Transverse colon (tissue), 4 donors: ENCODE measurements at regions not wholly inside any gene's neighbourhood (a gene's known extent, or its start where the extent isn't known, plus 50 kb on each side); places are given as distances from the start of the nearest gene placed in this dataset.
"Not testable (repeated sequence)": the region's sequence is repeated elsewhere in the genome, so short reads cannot be mapped to it uniquely, and the experiment has no call there.

ENCODE experiments used
- DNase-seq: peaks from one replicate; pipeline ENCODE4 v3.0.0-alpha.2; 2019
- H3K27ac ChIP-seq, 4 donors: fragments of 200-600 bp; sonication (generic); 2 replicates each; pipeline ENCODE4 v1.5.1; 2016 to 2018; ENCODE audit warnings: inconsistent platforms in 4 of 4
- H3K27me3 ChIP-seq: fragments of 200-600 bp; sonication (generic); 2 replicates; pipeline ENCODE4 v1.5.1; 2017; ENCODE audit warnings: inconsistent platforms
- H3K36me3 ChIP-seq, 4 donors: fragments of 200-600 bp; sonication (generic); 2 replicates each; pipeline ENCODE4 v1.5.1; 2017 to 2019; ENCODE audit warnings: inconsistent platforms in 4 of 4
- H3K4me1 ChIP-seq, 4 donors: fragments of 200-600 bp; sonication (generic); 2 replicates each; pipeline ENCODE4 v1.5.1; 2017 to 2020; ENCODE audit warnings: inconsistent platforms in 4 of 4
- H3K4me3 ChIP-seq, 4 donors: fragments of 200-600 bp; sonication (generic); 1 replicate in 1 of 4; 2 replicates in 3 of 4; pipeline versions ENCODE4 v1.5.1 to v1.6.1; 2017 to 2019; ENCODE audit warnings: inconsistent platforms in 4 of 4
- H3K9me3 ChIP-seq, 2 donors: fragments of 200-600 bp; sonication (generic); 2 replicates each; pipeline ENCODE4 v1.5.1; 2017 to 2019; ENCODE audit warnings: inconsistent platforms in 2 of 2
- EP300 ChIP-seq: sonication (generic); formaldehyde crosslinking; IDR thresholded peaks from one replicate; pipeline ENCODE4 v1.6.1; 2017; ENCODE audit warnings: antibody characterized with exemption, low read depth
- POLR2A ChIP-seq: fragments of 450-650 bp; IDR thresholded peaks from one replicate; pipeline ENCODE4 v1.6.1; 2016; ENCODE audit warnings: antibody characterized with exemption, mild to moderate bottlenecking, moderate library complexity
- POLR2AphosphoS5 ChIP-seq, 3 donors: sonication (generic); formaldehyde crosslinking; IDR thresholded peaks; one replicate each; pipeline ENCODE4 v1.6.1; 2016; ENCODE audit warnings: antibody characterized with exemption in 3 of 3
- WGBS, 2 donors: methylation state at CpG; one replicate each; pipeline ENCODE4 v1.1.5; 2018; ENCODE audit warnings: low coverage in 1 of 2; 5-methylcytosine and 5-hydroxymethylcytosine counted together
- in situ Hi-C, 4 donors: fragments of 200-750 bp; cut with MboI; loops; one replicate each; pipeline versions ENCODE4 v1.15.0 to v1.15.1; 2017; ENCODE audit warnings: low sequenced_read_pairs in 3 of 4, low pct_ligation_motif_present in 1 of 4, low pct_unique_long_range_greater_than_20kb in 1 of 4
- intact Hi-C: fragments of 100-400 bp; cut with DNase I; formaldehyde crosslinking; loops from one replicate; pipeline ENCODE4 v1.15.1; 2023; ENCODE audit warnings: low total_unique reads
- TF ChIP-seq, protein P1 (sequence below), 5 experiments: fragments of 200-600 bp in 3 of 5; fragments of 450-650 bp in 2 of 5; sonication (generic) in 3 of 5; IDR thresholded peaks; 1 replicate in 2 of 5; 2 replicates in 3 of 5; pipeline ENCODE4 v1.5.1; 2016 to 2017; ENCODE audit warnings: antibody characterized with exemption in 5 of 5, inconsistent platforms in 3 of 5, mild to moderate bottlenecking in 2 of 5, moderate library complexity in 1 of 5

DNA sequence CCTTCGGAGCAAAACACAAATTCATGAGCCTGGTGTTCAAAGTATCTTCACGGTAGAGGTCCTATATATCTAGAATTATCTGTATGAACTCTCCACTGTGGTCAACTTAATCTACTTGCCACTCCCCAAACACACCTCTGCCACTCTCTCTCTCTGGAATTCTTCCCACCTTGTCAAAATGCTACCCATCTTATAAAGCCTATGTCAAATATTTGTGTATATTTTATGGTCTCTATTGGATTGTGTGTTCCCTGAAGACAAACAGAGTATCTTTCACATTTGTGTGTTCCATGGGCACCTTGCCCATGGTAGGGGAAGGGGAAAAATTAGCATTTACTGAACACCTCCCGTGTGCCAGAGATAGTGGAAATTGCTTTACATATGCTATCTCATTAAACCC lies 83.2 kb upstream of the ATL2 start:
- in situ Hi-C loops: no loop called here

DNA sequence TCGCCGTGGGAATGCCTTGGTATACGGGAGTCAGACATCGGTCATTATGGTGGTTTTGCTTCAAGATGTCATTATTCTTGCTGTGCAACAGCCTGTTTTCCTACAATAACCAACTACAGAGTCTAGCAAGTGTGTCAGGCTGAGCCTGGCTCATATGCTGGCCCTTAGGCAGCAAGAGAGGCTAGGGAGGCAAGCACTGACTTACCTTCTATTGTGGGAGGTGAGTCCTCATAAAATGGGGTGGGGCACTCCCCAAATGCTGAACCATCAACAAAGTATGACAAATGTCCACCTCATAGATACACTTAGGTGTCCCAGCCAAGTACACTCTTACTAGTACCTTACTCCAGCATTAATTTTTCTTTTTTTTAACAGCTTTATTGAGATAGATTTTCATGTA lies 77.0 kb upstream of the ATL2 start:
- Histone ChIP-seq H3K36me3 (no peaks in the 10 kb centered on the region), H3K4me3 (no peak overlapping the region), H3K4me1 (peaks cover 0 to 2% (median 0%) of the 10 kb centered on the region in 4 donors), H3K27me3 (no peaks in the 10 kb centered on the region), H3K9me3 (no peaks in the 10 kb centered on the region), H3K27ac (no peak overlapping the region)
- TF ChIP-seq, protein P1, sequence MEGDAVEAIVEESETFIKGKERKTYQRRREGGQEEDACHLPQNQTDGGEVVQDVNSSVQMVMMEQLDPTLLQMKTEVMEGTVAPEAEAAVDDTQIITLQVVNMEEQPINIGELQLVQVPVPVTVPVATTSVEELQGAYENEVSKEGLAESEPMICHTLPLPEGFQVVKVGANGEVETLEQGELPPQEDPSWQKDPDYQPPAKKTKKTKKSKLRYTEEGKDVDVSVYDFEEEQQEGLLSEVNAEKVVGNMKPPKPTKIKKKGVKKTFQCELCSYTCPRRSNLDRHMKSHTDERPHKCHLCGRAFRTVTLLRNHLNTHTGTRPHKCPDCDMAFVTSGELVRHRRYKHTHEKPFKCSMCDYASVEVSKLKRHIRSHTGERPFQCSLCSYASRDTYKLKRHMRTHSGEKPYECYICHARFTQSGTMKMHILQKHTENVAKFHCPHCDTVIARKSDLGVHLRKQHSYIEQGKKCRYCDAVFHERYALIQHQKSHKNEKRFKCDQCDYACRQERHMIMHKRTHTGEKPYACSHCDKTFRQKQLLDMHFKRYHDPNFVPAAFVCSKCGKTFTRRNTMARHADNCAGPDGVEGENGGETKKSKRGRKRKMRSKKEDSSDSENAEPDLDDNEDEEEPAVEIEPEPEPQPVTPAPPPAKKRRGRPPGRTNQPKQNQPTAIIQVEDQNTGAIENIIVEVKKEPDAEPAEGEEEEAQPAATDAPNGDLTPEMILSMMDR (IDR thresholded peaks at IDR 0.05): no peak
- TF ChIP-seq POLR2AphosphoS5 (IDR thresholded peaks at IDR 0.05) (no peak), POLR2A (no peak), EP300 (no peak)
- no peak for DNase-seq
- intact Hi-C loops: no loop called here
- in situ Hi-C loops: no loop called here
- 87% methylated on average over 4 of the region's 4 CpGs; no CpG with 5 or more reads in 1 of the 2 donors for whole genome bisulfite sequencing, 2 donors

More for the DNA sequence above, 83.2 kb upstream of the ATL2 start:
- Histone ChIP-seq H3K9me3 (no peaks in the 10 kb centered on the region), H3K4me1 (peaks cover 0 to 37% (median 16%) of the 10 kb centered on the region in 4 donors), H3K4me3 (no peak overlapping the region), H3K36me3 (no peaks in the 10 kb centered on the region), H3K27me3 (no peaks in the 10 kb centered on the region), H3K27ac (no peak overlapping the region)
- WGBS, 2 donors: 42 to 55% methylated on average over 2 to 3 of the region's 3 CpGs
- no peak for DNase-seq
- intact Hi-C loops: no loop called here
- TF ChIP-seq POLR2A (no peak), POLR2AphosphoS5 (IDR thresholded peaks at IDR 0.05) (no peak), EP300 (no peak)
- TF ChIP-seq, protein P1 (IDR thresholded peaks at IDR 0.05): no peak

- in situ Hi-C loops, intact Hi-C loops, H3K27ac ChIP-seq, H3K4me3 ChIP-seq, H3K9me3 ChIP-seq, H3K4me1 ChIP-seq, H3K27me3 ChIP-seq, DNase-seq, H3K36me3 ChIP-seq: not testable (repeated sequence)
- WGBS, 2 donors: 40 to 88% methylated on average over 1 to 5 of the region's 5 CpGs
These were observed 74.7 kb upstream of the ATL2 start for GRCh38 chr2:38451778-38452177.

DNA sequence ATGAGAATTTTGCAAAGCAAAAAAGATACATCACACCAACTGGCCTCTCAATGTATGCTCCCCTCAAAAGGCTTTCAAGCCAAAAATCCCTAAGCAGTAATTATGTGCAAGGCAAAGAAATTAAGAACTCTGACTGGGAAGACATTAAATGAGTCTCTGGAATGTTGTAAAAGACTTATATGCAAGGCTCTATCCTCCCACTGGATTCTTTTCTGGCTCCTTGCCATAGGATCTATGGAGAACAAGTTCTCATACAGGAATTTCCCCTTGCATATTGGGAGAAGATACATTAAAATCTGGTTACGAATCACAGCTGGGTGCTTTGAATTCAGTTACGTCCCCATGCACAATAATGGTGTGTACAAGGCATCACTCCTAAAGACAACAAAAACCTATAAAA lies 73.4 kb upstream of the ATL2 start:
- H3K27me3 ChIP-seq: no peaks in the 10 kb centered on the region
- in situ Hi-C loops: no loop called here
- H3K4me1 ChIP-seq: peaks cover 0 to 4% (median 0%) of the 10 kb centered on the region in 4 donors
- TF ChIP-seq POLR2A (no peak), EP300 (no peak), POLR2AphosphoS5 (IDR thresholded peaks at IDR 0.05) (no peak)
- TF ChIP-seq, protein P1 (IDR thresholded peaks at IDR 0.05): no peak
- 80 to 85% methylated on average over 2 of the region's 2 CpGs for WGBS, 2 donors
- no peak overlapping the region for H3K27ac ChIP-seq
- no peaks in the 10 kb centered on the region for H3K9me3 ChIP-seq
- no peak overlapping the region for H3K4me3 ChIP-seq
- intact Hi-C loops: no loop called here
- no peaks in the 10 kb centered on the region for H3K36me3 ChIP-seq
- no peak for DNase-seq

- H3K4me3 ChIP-seq: no peak overlapping the region
- peaks cover 0 to 4% (median 0%) of the 10 kb centered on the region in 4 donors for H3K4me1 ChIP-seq
- 71 to 83% methylated on average over 2 to 6 of the region's 6 CpGs for WGBS, 2 donors
- H3K27ac ChIP-seq: no peak overlapping the region
- in situ Hi-C loops (no loop called here), intact Hi-C loops (no loop called here)
- no peaks in the 10 kb centered on the region for H3K36me3 ChIP-seq
- no peaks in the 10 kb centered on the region for H3K9me3 ChIP-seq
- TF ChIP-seq EP300: no peak
- H3K27me3 ChIP-seq: no peaks in the 10 kb centered on the region
- DNase-seq: no peak
These were observed 71.8 kb upstream of the ATL2 start for GRCh38 chr2:38448692-38449410.
